ENCODE measurements at regions not wholly inside any gene's neighbourhood (a gene's known extent, or its start where the extent isn't known, plus 50 kb on each side); places are given as distances from the start of the nearest gene placed in this dataset.
"Not testable (repeated sequence)": the region's sequence is repeated elsewhere in the genome, so short reads cannot be mapped to it uniquely, and the experiment has no call there.

GRCh38 chr2:117336496-117336895, 478.0 kb upstream of the DDX18 start:
- no peak overlapping the region for H3K27ac ChIP-seq
- 40 to 50% methylated on average over 4 of the region's 4 CpGs for WGBS, 2 donors
- H3K27me3 ChIP-seq: no peaks in the 10 kb centered on the region
- no peaks in the 10 kb centered on the region for H3K4me1 ChIP-seq
- H3K36me3 ChIP-seq (ENCODE audit: low read depth, missing control alignments): no peaks in the 10 kb centered on the region
- no peaks in the 10 kb centered on the region for H3K9me3 ChIP-seq
- intact Hi-C loops (cut with DNase I; ENCODE audit: low total_unique reads): no loop called here
- H3K4me3 ChIP-seq: no peak overlapping the region
- TF ChIP-seq POLR2A (IDR thresholded peaks at IDR 0.05): no peak
- no peak for TF ChIP-seq CTCF (IDR thresholded peaks at IDR 0.05)
- no peak for DNase-seq

GRCh38 chr2:117337981-117338380, 476.5 kb upstream of the DDX18 start:
- H3K27me3 ChIP-seq; H3K4me3 ChIP-seq; H3K36me3 ChIP-seq (ENCODE audit: low read depth, missing control alignments); DNase-seq; intact Hi-C loops (cut with DNase I; ENCODE audit: low total_unique reads); H3K27ac ChIP-seq; H3K9me3 ChIP-seq; H3K4me1 ChIP-seq: not testable (repeated sequence)
- 74 to 93% methylated on average over 2 to 3 of the region's 3 CpGs for WGBS, 2 donors

GRCh38 chr2:117339980-117340379, 474.5 kb upstream of the DDX18 start:
- no peak overlapping the region for H3K27ac ChIP-seq
- TF ChIP-seq CTCF (IDR thresholded peaks at IDR 0.05): no peak
- no peak for TF ChIP-seq POLR2A (IDR thresholded peaks at IDR 0.05)
- H3K4me1 ChIP-seq: no peaks in the 10 kb centered on the region
- H3K27me3 ChIP-seq: no peaks in the 10 kb centered on the region
- no peaks in the 10 kb centered on the region for H3K9me3 ChIP-seq
- DNase-seq: no peak
- H3K4me3 ChIP-seq: no peak overlapping the region
- intact Hi-C loops (cut with DNase I; ENCODE audit: low total_unique reads): no loop called here
- WGBS, 2 donors: 86% methylated on average over 3 of the region's 3 CpGs
- no peaks in the 10 kb centered on the region for H3K36me3 ChIP-seq (ENCODE audit: low read depth, missing control alignments)

GRCh38 chr2:117341690-117342089, 472.8 kb upstream of the DDX18 start:
- intact Hi-C loops (cut with DNase I; ENCODE audit: low total_unique reads): no loop called here
- no peak for TF ChIP-seq CTCF (IDR thresholded peaks at IDR 0.05)
- TF ChIP-seq POLR2A (IDR thresholded peaks at IDR 0.05): no peak
- 63 to 64% methylated on average over 5 of the region's 5 CpGs for WGBS, 2 donors

GRCh38 chr2:117342415-117342814, 472.1 kb upstream of the DDX18 start:
- H3K27me3 ChIP-seq: no peaks in the 10 kb centered on the region
- no peak overlapping the region for H3K27ac ChIP-seq
- no peak for DNase-seq
- no peaks in the 10 kb centered on the region for H3K4me1 ChIP-seq
- H3K9me3 ChIP-seq: no peaks in the 10 kb centered on the region
- H3K36me3 ChIP-seq (ENCODE audit: low read depth, missing control alignments): no peaks in the 10 kb centered on the region
- no peak for TF ChIP-seq CTCF (IDR thresholded peaks at IDR 0.05)
- no peak for TF ChIP-seq POLR2A (IDR thresholded peaks at IDR 0.05)
- H3K4me3 ChIP-seq: no peak overlapping the region
- intact Hi-C loops (cut with DNase I; ENCODE audit: low total_unique reads): no loop called here

More at GRCh38 chr2:117341690-117342089, 472.8 kb upstream of the DDX18 start:
- no peaks in the 10 kb centered on the region for H3K4me1 ChIP-seq
- no peaks in the 10 kb centered on the region for H3K27me3 ChIP-seq
- H3K27ac ChIP-seq: no peak overlapping the region
- no peaks in the 10 kb centered on the region for H3K36me3 ChIP-seq (ENCODE audit: low read depth, missing control alignments)
- no peak overlapping the region for H3K4me3 ChIP-seq
- no peaks in the 10 kb centered on the region for H3K9me3 ChIP-seq
- DNase-seq: no peak
